Ovary (tissue), 7 donors: ENCODE measurements at regions not wholly inside any gene's neighbourhood (a gene's known extent, or its start where the extent isn't known, plus 50 kb on each side); places are given as distances from the start of the nearest gene placed in this dataset.

Experiments used
- DNase-seq, 5 donors: peaks; one replicate each; pipeline ENCODE4 v3.0.0-alpha.2; 2019 to 2020
- H3K27ac ChIP-seq, 2 donors: fragments of 200-600 bp; one replicate each; pipeline versions ENCODE4 v1.5.1 to v1.8.0; 2019 to 2022
- H3K27me3 ChIP-seq: fragments of 200-600 bp; one replicate; pipeline ENCODE4 v1.8.0; 2022
- H3K36me3 ChIP-seq: fragments of 200-600 bp; sonication (generic); one replicate; pipeline ENCODE4 v1.5.1; 2019
- H3K4me1 ChIP-seq: one replicate; pipeline ENCODE4 v1.8.1; 2013; ENCODE audit warnings: mild to moderate bottlenecking, moderate library complexity; ENCODE audit not compliant: insufficient read depth
- H3K4me3 ChIP-seq: fragments of 200-600 bp; sonication (generic); one replicate; pipeline ENCODE4 v1.5.1; 2017
- H3K9me3 ChIP-seq, 2 donors: fragments of 200-600 bp in 1 of 2; sonication (generic) in 1 of 2; one replicate each; pipeline versions ENCODE4 v1.5.1 to v1.8.1; 2013 to 2019; ENCODE audit warnings: mild to moderate bottlenecking in 1 of 2, moderate library complexity in 1 of 2
- EP300 ChIP-seq: sonication (generic); formaldehyde crosslinking; IDR thresholded peaks from one replicate; pipeline ENCODE4 v1.6.1; 2017; ENCODE audit warnings: antibody characterized with exemption
- POLR2A ChIP-seq: fragments of 450-650 bp; IDR thresholded peaks from one replicate; pipeline ENCODE4 v1.6.1; 2017; ENCODE audit warnings: antibody characterized with exemption, mild to moderate bottlenecking, moderate library complexity
- WGBS, 3 donors: extraction: QIAGEN DNeasy Blood & Tissue Kit in 1 of 3; methylation state at CpG; one replicate each; pipeline versions ENCODE4 v1.1.5 to v1.1.7; 2013 to 2017; 5-methylcytosine and 5-hydroxymethylcytosine counted together
- intact Hi-C, 4 donors: fragments of 100-400 bp; cut with DNase I; formaldehyde crosslinking; loops; one replicate each; pipeline versions ENCODE4 v1.11.0 to v1.15.1; 2022 to 2023
- TF ChIP-seq, protein P1 (sequence below), 3 donors: fragments of 450-650 bp in 2 of 3; fragments of 200-600 bp in 1 of 3; IDR thresholded peaks; one replicate each; pipeline versions ENCODE4 v1.5.1 to v1.8.0; 2016 to 2022; ENCODE audit warnings: antibody characterized with exemption in 3 of 3, mild to moderate bottlenecking in 1 of 3
- donor health status: DM: no; HTN: no; CAD: no; lungs with moderate emphysema.
- donor health status: DM: no; HTN: no; CAD: no.
- donor health status: Bipolar disorder and iron deficiency.
- donor health status: DM: no; HTN: no; CAD: no.
- donor health status: DM: yes; HTN: yes; CAD: no.

DNA sequence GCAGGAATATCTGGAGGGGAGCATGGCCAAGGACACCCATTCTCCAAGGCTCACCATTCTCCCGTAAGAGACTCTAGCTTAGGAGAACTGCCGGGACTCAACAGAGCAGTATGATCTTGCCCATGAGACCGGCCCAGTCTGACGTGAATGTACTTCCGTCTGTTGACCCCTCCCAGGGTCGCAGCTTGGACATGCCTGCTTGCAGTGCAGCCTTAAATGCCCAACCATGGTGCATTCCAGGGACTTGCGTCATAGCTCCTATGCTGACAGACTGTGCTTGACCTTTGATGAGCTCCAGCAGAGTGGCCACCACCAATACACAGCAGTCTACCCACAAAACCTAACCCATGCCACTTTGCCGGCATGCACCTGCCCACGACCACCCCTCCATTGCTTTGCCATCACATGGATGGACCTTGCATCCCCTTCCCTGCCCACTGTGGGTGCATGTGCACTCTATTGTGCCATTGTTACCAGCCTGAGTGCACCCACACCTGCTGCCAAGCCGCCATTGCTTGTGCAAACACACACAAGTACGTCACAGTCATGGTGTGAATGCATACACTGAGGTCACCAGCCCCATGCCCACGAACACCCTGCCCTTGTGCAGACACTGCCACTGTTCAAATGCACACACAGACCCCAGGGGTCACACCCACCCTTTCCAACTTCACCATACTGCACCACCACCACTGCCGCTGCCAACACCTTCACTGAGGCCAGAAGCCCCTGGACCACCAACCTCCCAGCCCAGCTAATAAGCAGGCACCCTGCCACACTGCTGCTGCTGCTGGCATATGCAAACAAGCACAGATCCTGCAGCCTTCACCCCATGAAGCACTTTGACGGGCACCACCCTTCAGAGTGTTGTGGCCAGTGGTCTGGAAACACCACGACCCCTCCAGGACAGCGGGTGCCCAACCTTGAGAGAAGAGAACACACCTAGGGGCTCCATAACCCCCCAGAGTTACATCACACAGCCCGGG, 1141.3 kb downstream of the BRINP3 start:
- intact Hi-C loops, result no loop called here
- WGBS, 3 donors, result 91 to 93% (median 92%) methylated on average over 17 of the region's 17 CpGs
- H3K27ac ChIP-seq, result no peak overlapping the region
- no peak overlapping the region for H3K4me3 ChIP-seq
- H3K36me3 ChIP-seq, result no peaks in the 10 kb centered on the region
- DNase-seq, result no peak
- no peaks in the 10 kb centered on the region for H3K4me1 ChIP-seq
- no peaks in the 10 kb centered on the region for H3K9me3 ChIP-seq
- H3K27me3 ChIP-seq, result no peaks in the 10 kb centered on the region
- TF ChIP-seq, protein P1, sequence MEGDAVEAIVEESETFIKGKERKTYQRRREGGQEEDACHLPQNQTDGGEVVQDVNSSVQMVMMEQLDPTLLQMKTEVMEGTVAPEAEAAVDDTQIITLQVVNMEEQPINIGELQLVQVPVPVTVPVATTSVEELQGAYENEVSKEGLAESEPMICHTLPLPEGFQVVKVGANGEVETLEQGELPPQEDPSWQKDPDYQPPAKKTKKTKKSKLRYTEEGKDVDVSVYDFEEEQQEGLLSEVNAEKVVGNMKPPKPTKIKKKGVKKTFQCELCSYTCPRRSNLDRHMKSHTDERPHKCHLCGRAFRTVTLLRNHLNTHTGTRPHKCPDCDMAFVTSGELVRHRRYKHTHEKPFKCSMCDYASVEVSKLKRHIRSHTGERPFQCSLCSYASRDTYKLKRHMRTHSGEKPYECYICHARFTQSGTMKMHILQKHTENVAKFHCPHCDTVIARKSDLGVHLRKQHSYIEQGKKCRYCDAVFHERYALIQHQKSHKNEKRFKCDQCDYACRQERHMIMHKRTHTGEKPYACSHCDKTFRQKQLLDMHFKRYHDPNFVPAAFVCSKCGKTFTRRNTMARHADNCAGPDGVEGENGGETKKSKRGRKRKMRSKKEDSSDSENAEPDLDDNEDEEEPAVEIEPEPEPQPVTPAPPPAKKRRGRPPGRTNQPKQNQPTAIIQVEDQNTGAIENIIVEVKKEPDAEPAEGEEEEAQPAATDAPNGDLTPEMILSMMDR (IDR thresholded peaks at IDR 0.05), result no peak
- TF ChIP-seq EP300 (no peak), POLR2A (no peak)

DNA sequence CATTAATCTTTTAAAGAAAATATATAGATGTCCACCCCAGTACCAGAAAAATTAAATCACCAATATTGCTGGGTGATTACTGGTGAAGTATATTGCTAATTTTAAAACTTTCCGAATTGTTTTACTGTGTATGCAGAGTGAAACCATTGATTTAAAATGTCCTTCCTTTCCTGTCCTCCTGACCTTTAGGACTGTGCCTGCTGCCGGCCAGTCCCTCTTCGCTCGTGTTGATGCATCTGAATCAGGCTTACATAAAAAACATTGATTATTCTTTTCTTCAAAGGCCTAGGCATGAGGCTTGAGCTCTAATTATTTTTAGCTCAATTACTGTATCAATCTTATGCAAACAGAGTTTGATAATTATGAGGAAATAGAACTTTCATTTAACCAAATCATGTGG, 1128.1 kb downstream of the BRINP3 start:
- Histone ChIP-seq H3K36me3 (no peaks in the 10 kb centered on the region), H3K27ac (no peak overlapping the region), H3K4me3 (no peak overlapping the region), H3K27me3 (no peaks in the 10 kb centered on the region), H3K4me1 (no peaks in the 10 kb centered on the region), H3K9me3 (no peaks in the 10 kb centered on the region)
- no peak for TF ChIP-seq POLR2A
- intact Hi-C loops, result no loop called here
- no peak for DNase-seq
- 83 to 85% (median 85%) methylated on average over 4 of the region's 4 CpGs for WGBS, 3 donors

DNA sequence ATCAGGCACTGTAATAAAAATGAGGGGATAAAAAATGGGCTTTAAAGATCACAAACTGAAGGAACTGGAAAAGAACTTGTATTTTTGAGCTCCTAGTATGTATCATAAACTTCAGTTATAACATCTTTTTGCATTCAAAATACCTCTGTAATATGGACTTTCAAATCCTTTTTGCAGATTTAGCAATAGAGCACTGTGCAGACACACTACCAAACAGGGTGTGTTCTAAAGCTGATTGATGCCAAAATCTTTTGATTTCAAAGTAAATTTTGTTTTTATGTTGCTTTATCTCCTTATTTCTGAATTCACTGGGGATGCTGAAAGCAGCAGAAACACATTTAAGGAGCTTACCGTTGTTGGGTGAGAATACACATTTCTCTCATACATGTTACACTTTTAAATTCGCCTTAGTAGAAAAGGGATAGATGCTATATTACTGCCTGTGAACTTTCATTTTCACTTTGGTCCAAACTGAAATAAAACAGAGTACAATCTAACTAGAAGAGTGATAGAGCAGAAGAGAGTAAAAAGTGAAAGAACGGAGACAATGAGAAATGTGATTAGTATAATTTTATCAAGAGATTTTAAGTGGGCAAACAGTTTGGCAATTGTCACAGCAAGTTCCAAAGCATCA, 1126.6 kb downstream of the BRINP3 start:
- 32 to 52% (median 41%) methylated on average over 3 of the region's 3 CpGs for WGBS, 3 donors
- intact Hi-C loops, result no loop called here
- Histone ChIP-seq H3K4me3 (no peak overlapping the region), H3K27ac (no peak overlapping the region), H3K36me3 (no peaks in the 10 kb centered on the region), H3K27me3 (no peaks in the 10 kb centered on the region), H3K9me3 (no peaks in the 10 kb centered on the region), H3K4me1 (no peaks in the 10 kb centered on the region)
- no peak for TF ChIP-seq POLR2A
- no peak for DNase-seq

DNA sequence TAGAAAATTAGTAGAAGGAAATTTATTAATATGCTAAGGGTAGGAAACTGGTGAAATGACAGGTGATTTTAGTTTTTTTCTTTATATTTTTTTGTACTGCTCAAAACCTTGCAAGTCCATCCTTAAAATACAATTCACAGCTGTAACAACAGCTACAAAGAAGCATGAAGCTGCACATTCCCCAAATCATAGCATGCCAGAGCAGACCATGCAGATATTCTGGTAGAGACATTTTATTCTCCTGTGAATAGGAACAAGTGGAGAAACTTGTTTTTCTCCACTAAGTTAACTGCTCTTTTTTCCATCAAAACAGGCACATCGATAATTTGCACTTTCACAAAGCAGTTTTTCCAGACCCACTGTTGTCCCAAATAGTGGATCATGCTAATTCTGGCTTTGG, 1125.7 kb downstream of the BRINP3 start:
- Histone ChIP-seq H3K27ac (no peak overlapping the region), H3K36me3 (no peaks in the 10 kb centered on the region), H3K9me3 (no peaks in the 10 kb centered on the region), H3K4me3 (no peak overlapping the region), H3K27me3 (no peaks in the 10 kb centered on the region), H3K4me1 (no peaks in the 10 kb centered on the region)
- intact Hi-C loops, result no loop called here
- no peak for TF ChIP-seq POLR2A
- 0 to 38% (median 4%) methylated on average over 1 of the region's 1 CpG for WGBS, 3 donors
- no peak for DNase-seq

DNA sequence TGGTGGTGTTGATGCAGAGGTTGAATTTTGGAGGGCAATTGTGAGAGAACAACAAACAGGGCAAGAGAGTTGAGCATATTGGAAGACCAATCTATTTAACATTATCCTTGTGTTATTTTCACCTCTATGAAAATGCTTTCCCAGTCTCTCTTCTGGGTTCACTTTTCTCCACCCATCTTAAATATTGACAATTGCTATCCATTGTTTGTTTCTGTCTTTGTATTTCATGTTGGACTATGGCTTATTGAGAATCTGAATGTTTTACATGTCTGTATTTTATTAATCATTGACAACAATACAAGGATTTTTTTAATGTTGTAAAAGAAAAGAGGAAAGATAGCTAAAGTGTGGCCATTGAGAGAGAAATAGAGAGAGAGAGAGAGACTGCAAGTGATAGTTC, 1121.5 kb downstream of the BRINP3 start:
- Histone ChIP-seq H3K4me1 (no peaks in the 10 kb centered on the region), H3K27me3 (no peaks in the 10 kb centered on the region), H3K4me3 (no peak overlapping the region), H3K9me3 (no peaks in the 10 kb centered on the region), H3K36me3 (no peaks in the 10 kb centered on the region), H3K27ac (no peak overlapping the region)
- intact Hi-C loops, result no loop called here
- TF ChIP-seq EP300 (no peak), POLR2A (no peak)
- TF ChIP-seq, protein P1 (IDR thresholded peaks at IDR 0.05), result no peak
- DNase-seq, result no peak

DNA sequence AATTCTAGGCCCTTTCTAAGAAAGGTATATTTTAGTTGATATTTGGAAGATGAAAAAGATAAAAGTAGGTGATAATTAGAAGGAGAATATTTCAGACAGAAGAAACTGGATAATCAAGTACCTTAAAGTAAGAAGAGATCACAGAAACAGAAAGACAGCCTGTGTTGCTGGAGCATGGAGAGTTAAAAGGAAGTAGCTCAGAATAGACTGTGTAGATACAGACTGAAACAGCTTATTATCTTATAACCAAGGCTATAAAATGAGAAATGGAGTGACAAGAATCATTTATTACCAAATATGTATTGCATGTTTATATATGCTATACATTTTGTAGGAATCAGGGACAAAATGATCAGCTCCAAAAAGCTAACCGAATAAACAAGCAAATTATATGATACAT, 1120.3 kb downstream of the BRINP3 start:
- H3K27ac ChIP-seq, result no peak overlapping the region
- H3K9me3 ChIP-seq, result no peaks in the 10 kb centered on the region
- H3K4me3 ChIP-seq, result no peak overlapping the region
- no peaks in the 10 kb centered on the region for H3K27me3 ChIP-seq
- no peak for DNase-seq
- intact Hi-C loops, result no loop called here
- TF ChIP-seq, protein P1 (IDR thresholded peaks at IDR 0.05), result no peak
- TF ChIP-seq POLR2A (no peak), EP300 (no peak)
- H3K4me1 ChIP-seq, result no peaks in the 10 kb centered on the region
- H3K36me3 ChIP-seq, result no peaks in the 10 kb centered on the region
- WGBS, 3 donors, result 88 to 95% (median 91%) methylated on average over 1 of the region's 1 CpG
